Panc1 (cell line): ENCODE measurements at regions not wholly inside any gene's neighbourhood (a gene's known extent, or its start where the extent isn't known, plus 50 kb on each side); places are given as distances from the start of the nearest gene placed in this dataset.

ENCODE experiments used
- ATAC-seq: fragments of 200-7000 bp; cut with Tn5 transposase; 2 replicates; pipeline ENCODE4 v1.9.1; 2020; ENCODE audit warnings: mild to moderate bottlenecking, moderate library complexity
- BruUV-seq: library from RNA; stranded (reverse); fragments of 400-500 nt; replicated peaks from 2 replicates; lab custom pipeline; 2021; lab: Mats Ljungman, UMichigan
- CTCF ChIA-PET: fragments of 300-600 bp; sonication (Branson Sonifier 250); formaldehyde crosslinking; loops from one replicate; lab custom pipeline; 2022; ENCODE audit warnings: antibody characterized with exemption; lab: Charles Lee
- POLR2A ChIA-PET: fragments of 300-600 bp; sonication (Branson Sonifier 250); formaldehyde crosslinking; loops from one replicate; lab custom pipeline; 2022; ENCODE audit warnings: antibody characterized with exemption; lab: Charles Lee
- DNase-seq: peaks from one replicate; pipeline ENCODE4 v3.0.0-alpha.2; 2010; ENCODE audit warnings: low read depth, low spot score
- H3K27ac ChIP-seq: 2 replicates; pipeline ENCODE4 v1.5.1; 2011; ENCODE audit warnings: mild to moderate bottlenecking, low read length, inconsistent platforms
- H3K27me3 ChIP-seq: fragments of 200-500 bp; sonication (Bioruptor generic); 2 replicates; pipeline ENCODE4 v1.6.0; 2014; ENCODE audit warnings: low read length, inconsistent platforms; ENCODE audit not compliant: control insufficient read depth, insufficient read depth
- H3K36me3 ChIP-seq: fragments of 200-500 bp; sonication (Bioruptor generic); 2 replicates; pipeline ENCODE4 v1.5.1; 2014; ENCODE audit warnings: inconsistent platforms, mild to moderate bottlenecking, low read length, moderate library complexity; ENCODE audit not compliant: control insufficient read depth, insufficient read depth
- H3K4me1 ChIP-seq: 2 replicates; pipeline ENCODE4 v1.5.1; 2011; ENCODE audit warnings: inconsistent platforms, mild to moderate bottlenecking, low read length, moderate library complexity; ENCODE audit not compliant: control insufficient read depth, insufficient read depth
- H3K4me3 ChIP-seq, 2 experiments: 2 replicates each; pipeline ENCODE4 v1.5.1; 2011 to 2012; ENCODE audit warnings: low read depth in 2 of 2, low read length in 2 of 2, mild to moderate bottlenecking in 2 of 2, inconsistent platforms in 1 of 2, moderate library complexity in 1 of 2
- H3K9me3 ChIP-seq: fragments of 200-500 bp; sonication (Bioruptor generic); 2 replicates; pipeline ENCODE4 v1.5.1; 2014; ENCODE audit warnings: low read depth, mild to moderate bottlenecking, inconsistent platforms, low read length, moderate library complexity; ENCODE audit not compliant: control insufficient read depth, insufficient read depth
- CTCF ChIP-seq: fragments of 450-650 bp; IDR thresholded peaks from 2 replicates; pipeline ENCODE4 v1.5.1; 2017; ENCODE audit warnings: mild to moderate bottlenecking
- POLR2AphosphoS5 ChIP-seq: IDR thresholded peaks from 2 replicates; pipeline ENCODE4 v1.6.1; 2012; ENCODE audit warnings: mild to moderate bottlenecking, low read depth, low read length, moderate library complexity
- REST ChIP-seq, 2 experiments: IDR thresholded peaks; 2 replicates each; pipeline ENCODE4 v1.6.1; 2011 to 2012; ENCODE audit warnings: low read depth in 2 of 2, control low read depth in 1 of 2, low read length in 1 of 2, mild to moderate bottlenecking in 1 of 2, moderate library complexity in 1 of 2; ENCODE audit not compliant: insufficient read depth in 1 of 2
- SIN3A ChIP-seq: IDR thresholded peaks from 2 replicates; pipeline ENCODE4 v1.6.1; 2012; ENCODE audit warnings: low read depth, mild to moderate bottlenecking, low read length, moderate library complexity, borderline replicate concordance; ENCODE audit not compliant: insufficient read depth
- TCF7L2 ChIP-seq: IDR thresholded peaks from 2 replicates; pipeline ENCODE4 v1.6.1; 2011; ENCODE audit warnings: mild to moderate bottlenecking, low read depth, low read length, inconsistent platforms
- in situ Hi-C: cut with HindIII; loops from 2 replicates; pipeline ENCODE4 v1.10.0; 2016; ENCODE audit warnings: low sequenced_read_pairs, low pct_unique_long_range_greater_than_20kb
- intact Hi-C: fragments of 100-400 bp; cut with micrococcal nuclease; formaldehyde crosslinking; loops from one replicate; pipeline ENCODE4 v1.10.0; 2022; ENCODE audit not compliant: unreplicated experiment

DNA sequence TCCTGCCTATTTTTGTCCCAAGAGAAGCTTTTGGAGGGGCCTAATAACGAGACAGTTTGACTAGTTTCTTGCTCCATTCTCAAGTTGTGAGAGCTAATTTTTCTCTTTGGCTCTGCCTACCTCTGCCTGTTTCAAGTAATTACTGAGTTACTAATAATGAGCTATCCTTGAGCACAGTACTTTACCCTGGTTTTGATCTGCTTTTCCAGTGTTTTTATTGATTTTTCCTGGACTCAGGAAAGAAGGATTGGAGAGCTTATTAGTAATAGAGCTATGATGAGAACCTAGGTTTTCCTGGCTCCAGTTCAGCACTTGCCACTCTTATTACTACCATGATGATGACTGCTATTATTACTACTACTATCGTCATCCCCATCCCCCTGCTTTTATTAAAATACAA lies 106.7 kb downstream of the HS3ST3B1 start:
- in situ Hi-C loops, result no loop called here
- POLR2A ChIA-PET, result no interaction called here
- TF ChIP-seq TCF7L2, result no peak
- TF ChIP-seq CTCF, result no peak
- no peak for TF ChIP-seq POLR2AphosphoS5
- TF ChIP-seq REST (IDR thresholded peaks at IDR 0.05; ENCODE audit: insufficient read depth in 1 of 2, low read depth in 2 of 2, low read length in 1 of 2), result no peak
- TF ChIP-seq SIN3A, result no peak
- H3K27me3 ChIP-seq, result no peaks in the 10 kb centered on the region
- ATAC-seq, result no peak
- H3K4me3 ChIP-seq, result no peak overlapping the region
- H3K4me1 ChIP-seq, result no peaks in the 10 kb centered on the region
- no peaks in the 10 kb centered on the region for H3K36me3 ChIP-seq
- intact Hi-C loops, result no loop called here
- BruUV-seq, result no TSS peak
- CTCF ChIA-PET, result no interaction called here
- DNase-seq, result no peak
- H3K27ac ChIP-seq, result no peak overlapping the region
- H3K9me3 ChIP-seq, result no peaks in the 10 kb centered on the region

DNA sequence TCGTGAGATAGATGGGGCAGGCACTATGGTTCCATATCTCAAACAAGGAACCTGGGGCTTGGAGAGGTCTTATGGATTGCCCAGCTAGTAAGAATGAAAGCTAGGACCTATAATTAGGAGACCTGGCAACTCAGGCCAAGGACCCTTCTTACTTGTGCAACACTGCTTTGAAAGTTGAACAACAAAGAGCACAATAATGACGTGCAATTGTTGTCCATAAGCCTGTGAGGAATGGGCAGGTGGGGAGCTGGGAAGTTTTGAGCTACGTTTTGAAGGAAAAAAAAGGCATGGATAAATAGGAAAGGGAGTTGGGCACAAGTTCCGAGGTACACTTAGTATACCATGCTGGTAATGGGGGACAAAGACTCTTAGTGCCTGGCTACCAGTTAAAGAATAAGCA lies 104.3 kb downstream of the HS3ST3B1 start:
- ChIA-PET CTCF (no interaction called here), POLR2A (interaction anchor here (0.6 kb wide), 1 partner anchor 48 kb away, joined by 3 read pairs; no protein-coding TSS in a partner anchor)
- ATAC-seq (no peak), DNase-seq (no peak)
- H3K9me3 ChIP-seq, result no peaks in the 10 kb centered on the region
- no TSS peak for BruUV-seq
- no peak overlapping the region for H3K27ac ChIP-seq
- H3K4me1 ChIP-seq, result no peaks in the 10 kb centered on the region
- no peak overlapping the region for H3K4me3 ChIP-seq
- in situ Hi-C loops, result no loop called here
- intact Hi-C loops, result no loop called here
- TF ChIP-seq TCF7L2 (no peak), SIN3A (no peak), POLR2AphosphoS5 (no peak), REST (IDR thresholded peaks at IDR 0.05; ENCODE audit: insufficient read depth in 1 of 2, low read depth in 2 of 2, low read length in 1 of 2) (no peak), CTCF (no peak)
- H3K36me3 ChIP-seq, result no peaks in the 10 kb centered on the region
- H3K27me3 ChIP-seq, result no peaks in the 10 kb centered on the region
